ENCODE measurements at regions not wholly inside any gene's neighbourhood (a gene's known extent, or its start where the extent isn't known, plus 50 kb on each side); places are given as distances from the start of the nearest gene placed in this dataset.
A peak's percentile ranks its signal among the peaks of the same experiment; 100 is the strongest.
"Not testable (repeated sequence)": the region's sequence is repeated elsewhere in the genome, so short reads cannot be mapped to it uniquely, and the experiment has no call there.

GRCh38 chr15:101953993-101954392, 142.0 kb downstream of the OR4F15 start:
- not testable (repeated sequence) for H3K27ac ChIP-seq (ENCODE audit: poor library complexity, severe bottlenecking); H3K9me3 ChIP-seq (ENCODE audit: severe bottlenecking); ATAC-seq (ENCODE audit: low read depth); H3K4me3 ChIP-seq (ENCODE audit: severe bottlenecking); H3K27me3 ChIP-seq (ENCODE audit: insufficient read depth, poor library complexity, severe bottlenecking); DNase-seq (ENCODE audit: low spot score); H3K4me1 ChIP-seq (ENCODE audit: insufficient read depth, poor library complexity, severe bottlenecking); H3K36me3 ChIP-seq (ENCODE audit: low read depth)

DNA sequence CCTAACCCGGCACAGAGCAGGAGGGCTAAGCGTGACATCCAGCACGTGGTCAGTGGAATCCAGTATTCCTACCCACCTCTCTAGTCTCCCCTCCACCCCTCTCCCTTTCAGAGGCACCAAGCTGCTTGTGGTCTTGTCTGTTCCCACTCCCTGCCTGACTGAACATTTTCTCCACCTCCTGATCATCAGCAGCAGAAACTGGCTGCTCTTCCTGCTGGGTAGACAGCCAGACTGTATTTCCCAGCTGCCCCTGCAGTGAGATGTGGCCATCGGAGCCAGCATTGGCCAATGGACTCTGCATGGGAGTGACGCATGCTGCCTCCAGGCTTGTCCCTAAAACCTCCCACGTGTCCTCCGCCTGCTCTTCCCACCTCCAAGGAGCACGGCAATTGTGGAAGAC, 143.8 kb downstream of the OR4F15 start:
- H3K9me3 ChIP-seq (ENCODE audit: severe bottlenecking); H3K27ac ChIP-seq (ENCODE audit: poor library complexity, severe bottlenecking); ATAC-seq (ENCODE audit: low read depth): not testable (repeated sequence)

GRCh38 chr15:101958656-101959055, 146.7 kb downstream of the OR4F15 start:
- not testable (repeated sequence) for H3K27ac ChIP-seq (ENCODE audit: poor library complexity, severe bottlenecking); DNase-seq (ENCODE audit: low spot score); H3K9me3 ChIP-seq (ENCODE audit: severe bottlenecking); H3K36me3 ChIP-seq (ENCODE audit: low read depth); H3K4me1 ChIP-seq (ENCODE audit: insufficient read depth, poor library complexity, severe bottlenecking); H3K27me3 ChIP-seq (ENCODE audit: insufficient read depth, poor library complexity, severe bottlenecking); ATAC-seq (ENCODE audit: low read depth); H3K4me3 ChIP-seq (ENCODE audit: severe bottlenecking)

More for the DNA sequence above, 143.8 kb downstream of the OR4F15 start:
- not testable (repeated sequence) for DNase-seq (ENCODE audit: low spot score); H3K36me3 ChIP-seq (ENCODE audit: low read depth); H3K27me3 ChIP-seq (ENCODE audit: insufficient read depth, poor library complexity, severe bottlenecking); H3K4me1 ChIP-seq (ENCODE audit: insufficient read depth, poor library complexity, severe bottlenecking); H3K4me3 ChIP-seq (ENCODE audit: severe bottlenecking)

DNA sequence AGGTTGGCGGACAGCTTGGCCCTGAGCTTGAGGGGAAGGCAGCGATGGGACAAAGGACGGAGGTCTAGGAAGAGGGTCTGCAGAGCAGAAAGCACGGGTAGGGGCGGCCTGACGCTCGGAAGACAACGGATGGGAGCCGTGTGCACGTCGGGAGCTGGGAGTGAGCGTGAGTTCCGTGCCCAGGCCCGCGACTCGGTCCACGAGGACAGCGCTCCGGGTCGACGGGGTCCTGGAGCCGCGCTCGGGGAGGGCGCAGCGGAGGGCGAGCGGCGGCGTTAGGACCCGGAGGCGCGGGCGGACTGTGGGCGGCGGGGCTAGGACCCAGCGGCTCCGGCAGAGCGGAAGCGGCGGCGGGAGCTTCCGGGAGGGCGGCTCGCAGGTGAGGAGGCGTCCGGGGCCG, 149.3 kb downstream of the OR4F15 start:
- not testable (repeated sequence) for ATAC-seq (ENCODE audit: low read depth); H3K27ac ChIP-seq (ENCODE audit: poor library complexity, severe bottlenecking)

DNA sequence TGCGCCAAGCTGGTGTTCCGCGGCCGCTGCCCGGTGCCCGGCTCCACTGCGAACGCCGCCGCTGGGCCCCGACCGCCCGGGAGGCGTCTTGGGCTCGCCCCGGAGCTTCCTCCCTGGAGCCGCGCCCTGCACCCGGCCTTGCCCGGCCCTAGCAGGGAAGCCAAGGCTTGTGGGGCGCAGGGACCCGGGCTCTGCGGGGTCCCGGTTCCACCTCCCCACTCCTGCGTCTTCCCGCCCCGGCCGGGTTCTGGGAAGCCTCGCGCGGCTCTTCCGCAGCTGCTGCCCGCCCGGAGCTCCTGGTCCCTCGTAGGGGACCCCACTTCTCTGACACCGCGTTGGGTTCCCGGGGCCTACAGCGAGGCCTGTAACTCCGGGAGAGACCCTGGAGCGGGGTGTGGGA, 149.8 kb downstream of the OR4F15 start:
- not testable (repeated sequence) for H3K4me1 ChIP-seq (ENCODE audit: insufficient read depth, poor library complexity, severe bottlenecking); ATAC-seq (ENCODE audit: low read depth); H3K27me3 ChIP-seq (ENCODE audit: insufficient read depth, poor library complexity, severe bottlenecking); H3K27ac ChIP-seq (ENCODE audit: poor library complexity, severe bottlenecking); H3K36me3 ChIP-seq (ENCODE audit: low read depth); H3K9me3 ChIP-seq (ENCODE audit: severe bottlenecking); DNase-seq (ENCODE audit: low spot score)
- peak overlapping the region; percentile 27 for H3K4me3 ChIP-seq (ENCODE audit: severe bottlenecking)

More for the DNA sequence above, 149.3 kb downstream of the OR4F15 start:
- H3K4me1 ChIP-seq (ENCODE audit: insufficient read depth, poor library complexity, severe bottlenecking); H3K27me3 ChIP-seq (ENCODE audit: insufficient read depth, poor library complexity, severe bottlenecking); DNase-seq (ENCODE audit: low spot score); H3K9me3 ChIP-seq (ENCODE audit: severe bottlenecking); H3K36me3 ChIP-seq (ENCODE audit: low read depth): not testable (repeated sequence)
- H3K4me3 ChIP-seq (ENCODE audit: severe bottlenecking): peak overlapping the region; percentile 46

DNA sequence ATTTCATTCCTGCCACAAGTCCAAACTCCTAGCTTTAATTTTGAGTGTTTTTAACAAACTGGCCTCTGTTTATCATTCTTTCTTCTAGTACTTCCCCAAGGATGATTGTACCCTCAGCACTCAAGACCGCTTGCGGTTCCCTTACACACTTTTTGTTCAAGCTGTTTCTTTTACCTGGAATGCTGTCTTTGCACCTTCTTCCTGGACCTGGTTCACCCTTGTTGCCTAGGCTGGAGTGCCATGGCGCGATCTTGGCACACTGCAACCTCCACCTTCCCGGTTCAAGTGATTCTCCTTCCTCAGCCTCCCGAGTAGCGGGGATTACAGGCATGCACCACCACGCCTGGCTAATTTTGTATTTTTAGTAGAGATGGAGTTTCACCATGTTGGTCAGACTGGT, 151.7 kb downstream of the OR4F15 start:
- not testable (repeated sequence) for H3K9me3 ChIP-seq (ENCODE audit: severe bottlenecking); ATAC-seq (ENCODE audit: low read depth); H3K4me3 ChIP-seq (ENCODE audit: severe bottlenecking); DNase-seq (ENCODE audit: low spot score); H3K36me3 ChIP-seq (ENCODE audit: low read depth); H3K27me3 ChIP-seq (ENCODE audit: insufficient read depth, poor library complexity, severe bottlenecking); H3K27ac ChIP-seq (ENCODE audit: poor library complexity, severe bottlenecking); H3K4me1 ChIP-seq (ENCODE audit: insufficient read depth, poor library complexity, severe bottlenecking)

- not testable (repeated sequence) for H3K27ac ChIP-seq (ENCODE audit: poor library complexity, severe bottlenecking); H3K36me3 ChIP-seq (ENCODE audit: low read depth); H3K4me3 ChIP-seq (ENCODE audit: severe bottlenecking); DNase-seq (ENCODE audit: low spot score); H3K27me3 ChIP-seq (ENCODE audit: insufficient read depth, poor library complexity, severe bottlenecking); H3K9me3 ChIP-seq (ENCODE audit: severe bottlenecking); ATAC-seq (ENCODE audit: low read depth); H3K4me1 ChIP-seq (ENCODE audit: insufficient read depth, poor library complexity, severe bottlenecking)
Observed at GRCh38 chr15:101965353-101965752, 153.4 kb downstream of the OR4F15 start.

GRCh38 chr15:101965860-101966259, 153.9 kb downstream of the OR4F15 start:
- not testable (repeated sequence) for H3K36me3 ChIP-seq (ENCODE audit: low read depth); H3K9me3 ChIP-seq (ENCODE audit: severe bottlenecking); H3K27me3 ChIP-seq (ENCODE audit: insufficient read depth, poor library complexity, severe bottlenecking); H3K27ac ChIP-seq (ENCODE audit: poor library complexity, severe bottlenecking); ATAC-seq (ENCODE audit: low read depth); H3K4me1 ChIP-seq (ENCODE audit: insufficient read depth, poor library complexity, severe bottlenecking); H3K4me3 ChIP-seq (ENCODE audit: severe bottlenecking)
- peak; percentile 50 for DNase-seq (ENCODE audit: low spot score)

DNA sequence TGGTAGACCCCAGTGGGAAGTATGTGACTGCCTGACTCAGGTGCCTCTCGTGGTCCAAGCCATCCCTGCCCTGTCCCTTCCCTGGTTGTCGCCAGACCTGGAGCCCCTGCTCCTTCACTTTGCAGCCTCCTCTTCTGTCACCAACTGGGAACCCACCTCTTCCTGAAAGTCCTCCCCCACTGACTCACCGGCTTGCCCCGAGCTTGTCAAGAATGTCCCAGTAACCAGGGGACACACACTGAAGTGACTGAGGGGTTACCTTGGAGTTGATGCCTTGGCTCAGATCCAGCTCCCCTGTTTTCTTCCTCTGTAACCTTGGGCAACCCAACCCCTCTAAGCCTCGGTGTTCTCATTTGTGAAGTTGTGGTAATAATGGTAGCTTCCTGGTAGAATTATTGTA, 155.4 kb downstream of the OR4F15 start:
- not testable (repeated sequence) for ATAC-seq (ENCODE audit: low read depth); H3K4me1 ChIP-seq (ENCODE audit: insufficient read depth, poor library complexity, severe bottlenecking); H3K36me3 ChIP-seq (ENCODE audit: low read depth)

GRCh38 chr15:101970605-101971004, 158.6 kb downstream of the OR4F15 start:
- ATAC-seq (ENCODE audit: low read depth): not testable (repeated sequence)

More for the DNA sequence above, 155.4 kb downstream of the OR4F15 start:
- H3K27me3 ChIP-seq (ENCODE audit: insufficient read depth, poor library complexity, severe bottlenecking); DNase-seq (ENCODE audit: low spot score); H3K4me3 ChIP-seq (ENCODE audit: severe bottlenecking); H3K27ac ChIP-seq (ENCODE audit: poor library complexity, severe bottlenecking); H3K9me3 ChIP-seq (ENCODE audit: severe bottlenecking): not testable (repeated sequence)

DNA sequence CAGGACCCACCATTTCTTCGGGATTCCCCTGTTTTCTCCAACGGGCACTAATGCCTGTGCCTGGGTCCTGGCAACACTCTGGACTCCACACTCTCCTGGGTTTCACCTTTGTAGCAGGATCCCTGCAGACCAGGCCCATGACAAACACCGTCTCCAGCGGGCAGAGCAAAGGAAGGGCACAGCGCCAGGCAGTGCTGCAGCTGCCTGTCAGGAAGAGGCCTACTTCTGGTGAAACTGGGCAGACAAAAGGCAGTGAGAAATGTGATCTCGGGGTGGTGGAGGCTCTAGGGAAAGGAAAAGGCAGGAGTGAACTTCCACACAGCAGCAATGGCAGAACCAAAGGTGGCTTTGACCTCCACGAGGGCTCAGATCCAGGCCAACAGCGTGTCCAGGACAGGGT, 165.3 kb downstream of the OR4F15 start:
- H3K9me3 ChIP-seq (ENCODE audit: severe bottlenecking); H3K36me3 ChIP-seq (ENCODE audit: low read depth); H3K4me3 ChIP-seq (ENCODE audit: severe bottlenecking); H3K27ac ChIP-seq (ENCODE audit: poor library complexity, severe bottlenecking); DNase-seq (ENCODE audit: low spot score); ATAC-seq (ENCODE audit: low read depth); H3K4me1 ChIP-seq (ENCODE audit: insufficient read depth, poor library complexity, severe bottlenecking); H3K27me3 ChIP-seq (ENCODE audit: insufficient read depth, poor library complexity, severe bottlenecking): not testable (repeated sequence)

More at GRCh38 chr15:101970605-101971004, 158.6 kb downstream of the OR4F15 start:
- H3K27me3 ChIP-seq (ENCODE audit: insufficient read depth, poor library complexity, severe bottlenecking); DNase-seq (ENCODE audit: low spot score); H3K4me1 ChIP-seq (ENCODE audit: insufficient read depth, poor library complexity, severe bottlenecking); H3K4me3 ChIP-seq (ENCODE audit: severe bottlenecking); H3K27ac ChIP-seq (ENCODE audit: poor library complexity, severe bottlenecking); H3K36me3 ChIP-seq (ENCODE audit: low read depth); H3K9me3 ChIP-seq (ENCODE audit: severe bottlenecking): not testable (repeated sequence)

DNA sequence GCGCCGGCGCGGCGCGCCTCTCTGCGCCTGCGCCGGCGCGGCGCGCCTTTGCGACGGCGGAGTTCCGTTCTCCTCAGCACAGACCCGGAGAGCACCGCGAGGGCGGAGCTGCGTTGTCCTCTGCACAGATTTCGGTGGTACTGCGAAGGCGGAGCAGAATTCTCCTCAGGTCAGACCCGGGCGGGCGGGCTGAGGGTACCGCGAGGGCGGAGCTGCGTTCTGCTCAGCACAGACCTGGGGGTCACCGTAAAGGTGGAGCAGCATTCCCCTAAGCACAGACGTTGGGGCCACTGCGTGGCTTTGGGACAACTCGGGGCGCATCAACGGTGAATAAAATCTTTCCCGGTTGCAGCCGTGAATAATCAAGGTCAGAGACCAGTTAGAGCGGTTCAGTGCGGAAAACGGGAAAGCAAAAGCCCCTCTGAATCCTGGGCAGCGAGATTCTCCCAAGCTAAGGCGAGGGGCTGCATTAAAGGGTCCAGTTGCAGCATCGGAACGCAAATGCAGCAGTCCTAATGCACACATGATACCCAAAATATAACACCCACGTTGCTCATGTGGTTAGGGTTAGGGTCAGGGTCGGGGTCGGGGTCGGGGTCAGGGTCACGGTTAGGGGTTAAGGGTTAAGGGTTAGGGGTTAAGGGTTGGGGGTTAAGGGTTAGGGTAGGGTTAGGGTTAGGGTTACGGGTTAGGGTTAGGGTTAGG, 168.4 kb downstream of the OR4F15 start:
- not testable (repeated sequence) for H3K4me1 ChIP-seq (ENCODE audit: insufficient read depth, poor library complexity, severe bottlenecking); H3K27ac ChIP-seq (ENCODE audit: poor library complexity, severe bottlenecking); DNase-seq (ENCODE audit: low spot score); H3K9me3 ChIP-seq (ENCODE audit: severe bottlenecking); H3K27me3 ChIP-seq (ENCODE audit: insufficient read depth, poor library complexity, severe bottlenecking); H3K36me3 ChIP-seq (ENCODE audit: low read depth); H3K4me3 ChIP-seq (ENCODE audit: severe bottlenecking)
- ATAC-seq (ENCODE audit: low read depth): peak; percentile 45; the same call in 2 of the 3 replicates
